HG02981 (cell line): ENCODE measurements at regions not wholly inside any gene's neighbourhood (a gene's known extent, or its start where the extent isn't known, plus 50 kb on each side); places are given as distances from the start of the nearest gene placed in this dataset.
"Not testable (repeated sequence)": the region's sequence is repeated elsewhere in the genome, so short reads cannot be mapped to it uniquely, and the experiment has no call there.

Source experiments
- ATAC-seq: cut with Tn5 transposase; IDR thresholded peaks from one replicate; pipeline ENCODE4 v1.9.1; 2021; ENCODE audit warnings: mild to moderate bottlenecking, moderate library complexity; ENCODE audit not compliant: unreplicated experiment

DNA sequence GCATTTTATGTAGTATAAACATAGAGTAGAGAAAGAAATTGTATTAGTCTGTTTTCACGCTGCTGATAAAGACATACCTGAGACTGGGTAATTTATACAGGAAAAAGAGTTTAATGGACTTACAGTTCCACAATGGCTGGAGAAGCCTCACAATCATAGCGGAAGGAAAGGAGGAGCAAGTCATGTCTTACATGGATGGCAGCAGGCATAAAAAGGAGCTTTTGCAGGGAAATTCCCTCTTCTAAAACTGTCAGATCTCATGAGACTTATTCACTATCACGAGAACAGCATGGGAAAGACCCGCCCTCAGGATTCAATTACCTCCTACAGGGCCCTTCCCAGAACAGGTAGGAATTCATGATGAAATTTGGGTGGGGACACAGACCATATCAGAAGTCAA is 98.1 kb downstream of the ARRDC3 start:
- ATAC-seq: not testable (repeated sequence)

DNA sequence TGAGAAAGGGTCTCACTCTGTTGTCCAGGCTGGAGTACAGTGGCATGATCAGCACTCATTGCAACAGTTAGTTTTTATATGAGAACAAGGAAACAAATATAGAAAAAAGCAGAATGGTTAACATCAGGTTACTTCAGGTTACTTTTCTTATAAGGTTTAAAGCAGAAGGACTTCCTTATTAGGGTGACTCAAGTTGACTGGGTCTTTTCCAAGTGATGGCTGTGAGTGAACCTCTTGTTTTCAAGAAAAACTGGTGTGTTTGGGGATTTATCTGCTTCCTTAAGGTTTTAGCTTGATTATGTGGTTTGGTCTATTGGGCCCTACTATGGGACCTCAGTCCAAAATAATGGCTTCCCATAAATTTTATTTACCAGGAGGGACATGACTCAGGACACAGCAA is 99.2 kb downstream of the ARRDC3 start:
- no peak for ATAC-seq

DNA sequence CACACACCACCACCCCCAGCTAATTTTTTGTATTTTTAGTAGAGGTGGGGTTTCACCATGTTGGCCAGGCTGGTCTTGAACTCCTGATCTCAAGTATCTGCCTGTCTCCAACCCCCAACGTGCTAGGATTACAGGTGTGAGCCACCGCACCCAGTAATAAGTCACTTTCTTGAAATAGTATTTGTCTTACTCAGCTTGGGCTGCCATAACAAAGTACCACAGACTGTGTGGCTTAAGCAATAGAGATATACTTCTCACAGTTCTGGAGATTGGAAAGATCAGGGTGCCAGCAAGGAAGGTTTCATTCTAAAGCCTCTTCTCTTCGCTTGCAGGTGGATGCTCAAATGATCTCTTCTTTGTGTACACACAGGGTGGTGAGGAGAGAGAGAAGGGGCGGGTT is 99.8 kb downstream of the ARRDC3 start:
- ATAC-seq: no peak

DNA sequence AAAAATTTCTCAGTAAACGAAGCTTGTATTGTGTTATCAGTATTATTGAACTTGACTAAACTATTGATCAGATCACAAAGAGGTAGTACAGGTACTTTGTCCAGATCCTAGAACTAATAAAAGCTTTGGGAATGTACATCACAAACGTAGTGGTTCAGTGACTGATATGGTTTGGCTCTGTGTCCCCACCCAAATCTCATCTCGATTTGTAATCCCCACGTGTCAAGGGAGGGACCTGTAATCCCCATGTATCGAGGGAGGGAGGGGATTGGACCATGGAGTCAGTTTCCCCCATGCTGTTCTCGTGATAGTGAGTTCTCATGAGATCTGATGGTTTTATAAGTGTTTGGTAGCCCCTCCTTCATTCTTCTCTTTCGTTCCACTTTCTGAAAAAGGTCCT is 100.9 kb downstream of the ARRDC3 start:
- no peak for ATAC-seq

DNA sequence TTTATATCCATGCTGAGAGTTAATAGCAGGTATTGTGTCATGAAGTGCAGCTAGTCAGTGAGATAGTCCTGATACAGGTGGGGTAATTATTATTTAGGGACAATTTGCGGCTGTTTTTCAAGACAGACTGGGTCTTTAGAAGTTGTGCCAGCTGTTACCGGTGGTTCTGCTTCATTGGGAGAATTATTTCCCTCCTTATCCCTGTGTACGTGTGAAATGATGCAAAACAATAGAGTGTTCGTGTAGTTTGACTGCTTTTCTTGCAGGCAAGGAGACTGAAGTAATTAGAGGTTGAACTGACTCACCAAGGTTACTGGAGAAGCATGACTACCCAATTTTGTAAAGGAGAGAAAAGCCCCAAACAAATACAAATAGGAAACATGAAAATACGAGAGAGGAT is 101.7 kb downstream of the ARRDC3 start:
- no peak for ATAC-seq

DNA sequence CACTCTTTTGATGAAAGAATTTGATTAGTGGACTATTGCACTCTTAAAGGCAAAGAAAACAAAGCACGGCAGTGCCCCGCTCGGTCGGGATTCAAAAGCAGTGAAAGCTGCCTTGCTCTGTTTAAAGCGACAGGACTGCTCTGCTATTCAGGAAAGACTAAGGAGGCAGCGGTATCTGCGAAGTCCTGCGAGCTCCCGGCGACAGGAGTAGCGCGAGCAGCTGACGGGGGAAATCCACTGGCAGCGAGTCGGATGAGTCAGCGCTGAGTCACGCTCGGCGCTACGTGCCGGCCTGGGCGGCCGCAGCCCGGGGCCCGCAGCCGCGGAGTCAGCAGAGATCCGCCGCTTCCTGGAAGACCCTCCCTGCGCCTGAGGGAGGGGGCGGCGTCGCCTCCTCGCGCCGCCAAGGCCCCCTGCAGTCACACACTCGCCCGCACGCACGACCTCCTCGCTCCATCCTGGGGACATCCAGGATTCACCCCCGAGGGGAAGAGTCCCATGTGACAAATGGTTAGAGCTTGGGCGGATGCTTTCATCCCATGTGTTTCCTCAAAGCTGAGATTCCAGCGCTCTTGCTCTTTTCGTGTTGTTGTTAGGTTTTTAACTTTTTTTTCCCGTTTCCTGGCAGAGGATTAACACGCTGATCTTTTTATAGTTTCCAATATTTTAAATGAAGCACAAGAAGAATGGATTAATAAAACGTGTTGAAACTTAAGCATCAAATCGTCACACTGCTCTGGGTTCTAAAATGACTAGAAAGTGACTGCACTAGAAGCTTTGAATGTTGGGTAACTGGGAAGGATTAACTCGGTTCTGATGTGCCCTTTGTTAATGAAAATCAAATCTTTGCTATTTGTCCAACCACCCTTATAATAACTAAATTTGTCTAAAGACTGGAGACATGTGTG is 102.5 kb downstream of the ARRDC3 start:
- peak; percentile 93 for ATAC-seq

DNA sequence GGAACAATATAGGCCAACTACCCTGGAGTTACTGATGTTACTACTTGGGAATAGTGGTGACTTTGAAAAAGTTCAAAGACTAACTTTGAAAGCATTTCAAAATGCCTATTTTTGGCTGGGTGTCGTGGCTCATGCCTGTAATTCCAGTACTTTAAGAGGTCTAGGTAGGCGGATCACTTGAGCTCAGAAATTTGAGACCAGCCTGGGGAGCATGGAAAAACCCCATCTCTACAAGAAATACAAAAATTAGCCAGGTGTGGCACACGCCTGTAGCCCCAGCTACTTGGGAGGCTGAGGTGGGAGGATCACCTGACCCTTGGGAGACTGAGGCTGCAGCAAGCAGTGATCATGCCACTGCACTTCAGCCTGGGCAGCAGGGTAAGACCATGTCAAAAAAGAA is 105.3 kb downstream of the ARRDC3 start:
- ATAC-seq: no peak

DNA sequence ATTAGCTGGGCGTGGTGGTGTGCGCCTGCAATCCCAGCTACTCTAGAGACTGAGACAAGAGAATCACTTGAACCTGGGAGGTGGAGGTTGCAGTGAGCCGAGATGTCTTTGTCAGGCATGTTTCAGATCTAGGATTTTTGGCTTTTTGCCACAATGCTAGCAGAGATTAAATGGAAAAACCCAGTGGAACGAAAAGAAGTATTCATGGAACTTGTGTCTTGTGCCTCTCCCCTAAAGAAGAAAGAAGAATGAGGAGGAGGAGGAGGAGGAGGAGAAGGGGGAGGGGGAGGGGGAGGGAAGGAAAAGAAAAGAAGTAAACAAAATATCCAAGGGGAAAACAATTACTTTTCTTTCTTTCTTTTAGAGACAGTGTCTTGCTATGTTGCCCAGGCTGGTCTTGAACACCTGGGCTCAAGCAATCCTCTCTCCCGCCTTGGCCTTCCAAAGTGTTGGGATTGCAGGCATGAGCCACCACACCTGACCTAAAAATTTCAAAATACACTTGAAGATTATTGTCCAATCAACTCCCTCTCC is 106.0 kb downstream of the ARRDC3 start:
- no peak for ATAC-seq

DNA sequence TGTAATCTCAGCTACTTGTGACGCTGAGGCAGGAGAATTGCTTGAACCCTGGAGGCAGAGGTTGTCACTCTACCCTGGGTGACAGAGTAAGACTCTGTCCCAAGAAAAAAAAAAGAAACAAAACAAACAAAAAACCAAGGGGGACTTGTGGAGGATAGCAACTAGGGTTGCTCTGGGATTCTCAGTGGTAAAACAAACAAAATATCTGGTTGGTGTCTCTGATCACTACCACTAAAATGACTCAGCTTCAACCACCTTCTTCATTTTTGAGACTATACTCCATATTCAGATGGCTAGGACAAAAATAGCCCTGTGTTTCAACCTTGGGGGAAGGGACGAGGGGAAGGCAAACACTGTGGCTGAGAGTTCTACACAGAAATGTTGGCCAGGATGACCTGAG is 110.3 kb downstream of the ARRDC3 start:
- peak; percentile 93 for ATAC-seq

DNA sequence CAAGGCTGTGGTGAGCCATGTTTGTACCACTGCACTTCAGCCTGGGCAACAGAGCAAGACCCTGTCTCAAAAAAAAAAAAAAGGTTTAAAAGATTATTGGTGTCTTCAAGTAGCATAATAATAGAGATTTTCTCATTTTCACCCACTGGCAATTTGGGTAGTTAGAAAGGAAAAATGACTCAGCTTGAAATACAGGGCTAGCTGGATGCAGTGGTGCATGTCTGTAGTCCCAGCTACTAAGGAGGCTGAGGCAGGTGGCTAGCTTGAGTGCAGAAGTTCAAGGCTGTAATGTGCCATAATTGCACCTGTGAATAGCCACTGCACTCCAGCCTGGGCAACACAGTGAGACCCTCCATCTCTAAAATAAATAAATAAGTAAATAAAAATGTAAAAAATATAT is 111.1 kb downstream of the ARRDC3 start:
- peak; percentile 51 for ATAC-seq

DNA sequence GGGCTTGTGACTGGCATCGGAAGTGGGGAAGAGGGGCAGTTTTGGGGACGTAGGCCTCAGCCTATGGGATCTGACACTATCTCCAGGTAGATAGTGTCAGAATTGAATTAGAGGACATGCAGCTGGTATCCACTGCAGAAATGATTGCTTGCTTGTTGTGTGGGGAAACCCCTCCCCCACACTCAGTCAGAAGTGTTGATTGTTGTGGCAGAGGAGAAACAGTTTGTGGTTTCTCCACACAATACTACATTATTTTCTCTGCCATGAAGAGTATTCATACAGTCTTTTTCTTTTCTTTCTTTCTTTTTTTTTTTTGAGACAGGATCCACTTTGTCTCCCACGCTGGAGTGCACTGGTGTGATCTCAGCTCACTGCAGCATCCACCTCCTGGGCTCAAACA is 113.9 kb downstream of the ARRDC3 start:
- no peak for ATAC-seq

DNA sequence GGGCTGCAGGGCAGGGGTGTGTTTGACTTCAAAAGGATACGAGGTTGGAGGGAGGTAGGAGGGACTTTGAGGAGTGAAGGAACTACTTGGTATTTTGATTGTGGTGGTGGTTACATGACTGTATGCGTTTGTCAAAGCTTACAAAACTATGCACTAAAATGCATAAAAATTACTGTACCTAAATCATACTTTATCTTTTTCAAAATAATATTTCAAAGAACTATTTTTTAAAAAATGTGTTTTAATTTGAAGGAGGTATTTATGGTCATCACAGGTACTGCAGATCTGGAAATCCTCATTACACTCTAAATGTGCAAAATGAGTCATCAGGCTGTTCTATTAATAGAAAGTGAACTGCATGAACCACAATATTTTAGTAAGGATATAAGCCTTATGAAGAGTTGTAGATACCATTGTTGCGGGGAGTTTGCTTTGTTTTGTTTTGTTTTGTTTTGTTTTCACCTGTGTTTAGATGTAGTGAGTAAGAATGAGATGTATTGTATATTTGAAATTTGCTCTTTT is 116.9 kb downstream of the ARRDC3 start:
- ATAC-seq: peak; percentile 88

DNA sequence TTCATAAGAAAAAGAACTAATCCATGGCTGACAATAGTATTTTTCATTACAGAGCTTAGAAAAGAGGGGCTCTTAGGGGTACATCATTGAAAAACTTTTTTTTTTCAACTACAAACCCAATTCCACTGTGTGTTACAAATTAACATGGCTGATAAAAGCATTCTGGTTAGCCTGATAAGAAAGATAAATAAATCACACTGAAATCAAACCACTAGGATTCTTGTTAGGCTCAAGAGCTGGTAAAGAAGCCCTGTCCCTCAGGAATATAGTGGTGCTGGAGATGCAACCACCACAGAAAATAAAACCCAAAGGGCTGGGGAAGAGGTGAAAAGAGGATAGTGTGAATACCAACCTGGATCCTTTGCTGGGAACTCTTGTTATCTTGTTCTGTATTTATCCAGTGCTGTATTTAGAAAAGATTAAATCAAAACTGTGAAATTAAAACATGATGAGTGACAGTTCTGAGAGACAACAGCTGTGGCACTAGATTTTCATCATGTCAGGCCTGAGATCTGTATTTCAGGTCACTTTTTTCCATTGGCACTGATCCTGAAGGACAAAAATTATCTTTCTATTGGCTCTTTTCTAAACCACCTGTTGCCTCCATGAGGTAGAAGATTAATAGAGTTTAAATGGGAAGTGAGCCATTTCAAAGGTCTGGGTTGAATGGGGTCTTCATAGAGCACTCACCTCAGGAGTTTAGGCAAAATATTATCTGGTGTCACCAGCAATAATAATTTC is 118.6 kb downstream of the ARRDC3 start:
- no peak for ATAC-seq

DNA sequence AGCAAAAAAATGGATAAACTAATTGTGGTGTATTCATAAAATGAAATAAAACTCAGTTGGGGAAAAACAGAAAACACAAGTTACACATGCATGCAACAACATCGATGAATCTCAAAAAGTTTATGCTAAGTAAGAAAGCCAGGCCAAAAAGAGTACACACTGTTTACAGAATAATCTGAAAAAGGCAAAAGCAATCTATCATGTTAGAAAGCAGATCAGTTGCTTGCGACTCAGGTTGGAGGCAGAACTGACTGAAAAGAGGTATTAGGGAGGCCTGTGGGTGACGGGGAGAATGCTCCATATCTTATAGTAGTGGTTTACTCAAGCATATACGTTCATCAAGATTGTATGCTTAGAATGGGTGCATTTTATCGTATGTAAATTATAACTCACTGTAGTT is 119.2 kb downstream of the ARRDC3 start:
- no peak for ATAC-seq

DNA sequence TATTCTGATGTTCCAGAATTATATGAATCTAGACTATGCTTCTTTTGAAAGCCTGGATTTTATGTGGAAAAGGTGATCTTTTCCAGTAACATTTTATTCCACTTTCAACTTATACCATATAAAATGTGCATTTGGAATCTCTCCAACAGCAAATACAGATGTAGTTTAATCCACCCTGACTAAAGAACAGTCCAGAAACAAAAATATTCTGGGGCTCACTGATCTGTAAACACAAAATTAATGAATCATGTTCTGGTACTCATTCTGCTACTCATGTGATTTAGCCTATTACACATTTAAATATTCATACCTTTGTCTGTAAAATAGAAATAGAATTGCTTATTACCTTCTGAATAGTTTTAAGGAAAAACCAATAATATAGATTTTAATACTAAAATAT is 125.8 kb downstream of the ARRDC3 start:
- ATAC-seq: no peak

DNA sequence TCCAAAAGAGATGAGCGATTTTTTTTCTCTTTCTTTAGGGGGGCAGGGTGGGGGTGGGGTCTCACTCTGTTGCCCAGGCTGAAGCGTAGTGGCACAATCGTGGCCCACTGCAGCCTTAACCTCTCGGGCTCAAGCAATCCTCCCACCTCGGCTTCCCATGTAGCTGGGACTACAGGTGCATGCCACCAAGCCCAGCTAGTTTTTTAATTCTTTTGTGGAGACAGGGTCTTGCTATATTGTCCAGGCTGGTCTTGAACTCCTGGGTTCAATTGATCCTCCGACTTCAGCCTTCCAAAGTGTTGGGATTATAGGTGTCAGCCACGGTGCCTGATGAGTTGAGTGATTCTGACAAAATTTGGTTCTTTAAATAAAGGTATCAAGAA is 127.0 kb downstream of the ARRDC3 start:
- ATAC-seq: no peak

DNA sequence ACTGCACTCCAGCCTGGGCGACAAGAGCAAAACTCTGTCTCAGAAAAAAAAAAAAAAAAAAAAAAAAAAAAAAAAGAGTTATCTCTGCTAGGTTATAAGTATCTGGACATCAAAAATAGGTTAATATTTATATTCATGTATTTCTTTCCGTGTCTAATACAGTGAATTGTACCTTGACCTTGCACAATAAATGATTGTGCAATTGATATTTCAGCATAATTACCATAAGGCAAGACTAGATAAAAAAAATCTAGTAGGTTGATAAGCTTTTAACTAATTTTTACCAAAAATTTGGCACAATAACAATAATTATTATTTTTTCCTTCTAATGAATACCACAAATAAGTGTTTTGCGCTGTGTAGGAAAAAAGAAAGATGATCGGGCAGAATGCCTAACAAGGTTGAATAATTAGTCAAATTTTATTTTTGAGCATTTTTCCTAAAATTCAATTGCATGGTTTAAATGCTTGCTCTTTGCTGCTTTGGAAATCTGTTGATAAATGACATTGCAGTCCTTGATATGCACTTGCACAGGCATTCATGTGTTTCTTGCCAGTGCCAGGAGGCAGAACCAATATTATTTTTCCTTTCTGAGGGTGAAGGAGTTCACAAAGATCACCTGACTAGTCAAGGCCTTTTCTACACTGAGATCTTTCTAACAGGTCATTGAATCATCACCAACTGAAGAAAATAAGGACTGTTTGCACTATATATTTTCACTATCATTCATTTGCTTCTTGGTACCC is 127.5 kb downstream of the ARRDC3 start:
- ATAC-seq: no peak

DNA sequence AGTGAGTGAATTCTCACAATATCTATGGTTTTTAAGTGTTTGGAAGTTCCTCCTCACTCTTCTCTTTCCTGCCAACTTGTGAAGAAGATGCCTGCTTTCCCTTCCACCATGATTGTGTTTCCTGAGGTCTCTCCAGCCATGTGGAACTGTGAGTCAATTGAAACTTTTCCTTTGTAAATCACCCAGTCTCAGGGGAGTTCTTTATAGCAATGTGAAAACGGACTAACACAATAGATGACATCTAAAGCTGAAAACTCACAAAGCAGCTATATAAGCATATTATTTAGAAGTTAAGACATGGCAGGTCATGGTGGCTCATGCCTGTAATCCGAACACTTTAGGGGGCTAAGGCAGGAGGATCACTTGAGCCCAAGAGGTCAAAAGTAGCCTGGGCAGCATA is 130.2 kb downstream of the ARRDC3 start:
- no peak for ATAC-seq

DNA sequence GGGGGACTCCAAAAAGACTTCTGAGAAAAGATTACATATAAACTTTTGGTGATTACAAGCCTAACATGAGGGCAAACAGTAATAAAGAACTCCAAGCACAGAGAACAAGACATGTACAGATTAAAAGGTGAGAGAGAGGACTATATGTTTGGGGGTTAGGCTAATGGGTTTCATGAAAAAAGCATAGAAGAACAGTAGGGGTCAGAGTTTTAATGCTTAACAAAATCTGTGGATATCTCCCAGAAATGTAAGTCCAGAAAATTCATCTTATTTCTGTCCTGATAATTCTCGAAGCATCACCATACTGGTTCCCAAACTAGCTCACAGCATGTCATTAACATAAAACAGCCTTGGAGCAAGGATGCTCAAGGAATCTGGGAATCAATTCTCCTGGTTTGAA is 137.2 kb downstream of the ARRDC3 start:
- no peak for ATAC-seq

DNA sequence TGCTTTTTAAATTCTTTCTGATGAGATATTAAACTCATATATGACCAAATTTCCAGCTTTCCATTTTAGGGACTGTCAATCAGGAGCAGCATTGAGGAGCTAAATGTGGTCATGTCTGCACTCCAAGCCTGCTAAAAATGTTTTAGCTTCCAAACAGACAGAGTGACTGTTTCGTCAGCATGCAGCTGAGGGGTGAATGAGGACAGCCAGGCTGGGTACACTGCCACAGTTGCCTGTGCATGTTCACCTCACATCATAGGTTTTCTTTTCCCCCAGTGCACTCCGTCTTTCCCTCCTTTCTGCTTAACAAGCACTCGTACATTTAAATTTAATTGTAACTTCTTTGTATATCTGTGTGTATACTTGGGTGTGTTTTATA is 138.1 kb downstream of the ARRDC3 start:
- no peak for ATAC-seq

DNA sequence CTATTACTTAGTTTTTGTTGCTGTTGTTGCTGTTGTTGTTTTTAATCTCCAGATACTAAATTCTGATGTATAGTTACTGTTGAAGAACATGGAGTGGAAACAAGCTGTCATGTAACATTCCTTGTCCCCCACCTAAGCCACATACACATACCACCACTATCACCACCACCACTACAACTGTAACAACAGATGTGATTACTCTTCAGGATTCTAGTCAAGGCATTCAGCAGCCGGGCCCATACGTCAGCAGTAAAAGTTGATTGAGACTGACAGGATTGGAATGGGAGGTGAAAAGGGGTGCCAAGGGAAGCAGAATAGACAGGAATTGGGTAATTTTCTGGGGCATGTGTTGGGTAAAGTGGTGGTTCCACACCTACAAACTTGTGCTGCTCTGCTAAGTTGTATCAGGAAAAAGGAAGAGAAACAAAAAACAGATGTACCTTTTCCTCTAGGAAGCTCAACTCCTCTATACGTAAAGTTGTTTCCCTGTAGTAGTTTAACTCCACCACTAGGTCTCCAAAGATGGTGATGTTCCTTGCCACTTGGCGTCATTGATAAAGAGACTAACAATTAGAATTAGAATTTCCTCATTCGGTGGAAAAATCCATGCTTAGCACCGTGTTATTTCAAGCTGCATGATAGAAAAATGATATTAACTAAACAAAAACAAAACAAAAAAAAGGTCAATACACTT is 138.6 kb downstream of the ARRDC3 start:
- no peak for ATAC-seq
